NB4 (cell line): ENCODE measurements at regions not wholly inside any gene's neighbourhood (a gene's known extent, or its start where the extent isn't known, plus 50 kb on each side); places are given as distances from the start of the nearest gene placed in this dataset.

ENCODE experiments used
- CTCF ChIP-seq: IDR thresholded peaks from one replicate; pipeline ENCODE4 v1.5.1; 2012; ENCODE audit warnings: low read depth, low read length
- MAX ChIP-seq: IDR thresholded peaks from 2 replicates; pipeline ENCODE4 v1.6.1; 2011; ENCODE audit warnings: low read depth, low read length
- MYC ChIP-seq: IDR thresholded peaks from 2 replicates; pipeline ENCODE4 v1.6.1; 2011; ENCODE audit warnings: low read depth, low read length
- POLR2A ChIP-seq: IDR thresholded peaks from 2 replicates; pipeline ENCODE4 v1.6.1; 2011; ENCODE audit warnings: mild to moderate bottlenecking; ENCODE audit not compliant: insufficient read length; ENCODE audit errors: extremely low read depth

- TF ChIP-seq CTCF (no peak), POLR2A (no peak), MYC (no peak), MAX (no peak)
These were observed 560.3 kb upstream of the ANO3 start for GRCh38 chr11:25771605-25772004.
